Spleen (tissue), 11 donors: ENCODE measurements at regions not wholly inside any gene's neighbourhood (a gene's known extent, or its start where the extent isn't known, plus 50 kb on each side); places are given as distances from the start of the nearest gene placed in this dataset.

Experiments
- DNase-seq: peaks from one replicate; pipeline ENCODE4 v3.0.0-alpha.2; 2020
- H3K27ac ChIP-seq, 8 donors: fragments of 200-600 bp; sonication (generic) in 7 of 8; 1 replicate in 4 of 8; 2 replicates in 4 of 8; pipeline versions ENCODE4 v1.5.0 to v1.8.0; 2016 to 2021; ENCODE audit warnings: inconsistent platforms in 4 of 8, mild to moderate bottlenecking in 4 of 8, moderate library complexity in 1 of 8
- H3K27me3 ChIP-seq, 7 donors: fragments of 200-600 bp; sonication (generic) in 6 of 7; replicated peaks in 1 of 7; 1 replicate in 4 of 7; 2 replicates in 3 of 7; pipeline versions ENCODE4 v1.5.0 to v1.8.0; 2016 to 2021; ENCODE audit warnings: inconsistent platforms in 3 of 7, mild to moderate bottlenecking in 1 of 7
- H3K36me3 ChIP-seq, 6 donors: fragments of 200-600 bp; sonication (generic) in 5 of 6; 1 replicate in 4 of 6; 2 replicates in 2 of 6; pipeline versions ENCODE4 v1.5.0 to v1.8.0; 2016 to 2021; ENCODE audit warnings: inconsistent platforms in 2 of 6
- H3K4me1 ChIP-seq, 6 donors: fragments of 200-600 bp; sonication (generic) in 5 of 6; 1 replicate in 3 of 6; 2 replicates in 3 of 6; pipeline versions ENCODE4 v1.5.0 to v1.8.0; 2016 to 2021; ENCODE audit warnings: inconsistent platforms in 3 of 6
- H3K4me3 ChIP-seq, 8 donors: fragments of 200-600 bp; sonication (generic) in 7 of 8; 1 replicate in 4 of 8; 2 replicates in 4 of 8; pipeline versions ENCODE4 v1.5.0 to v1.8.0; 2016 to 2021; ENCODE audit warnings: inconsistent platforms in 4 of 8, mild to moderate bottlenecking in 4 of 8, moderate library complexity in 2 of 8
- H3K9me3 ChIP-seq, 8 donors: fragments of 200-600 bp; sonication (generic) in 7 of 8; 1 replicate in 4 of 8; 2 replicates in 4 of 8; pipeline versions ENCODE4 v1.5.0 to v1.8.0; 2016 to 2021; ENCODE audit warnings: inconsistent platforms in 4 of 8
- CTCF ChIP-seq, 11 experiments: fragments of 200-600 bp in 7 of 11; fragments of 450-650 bp in 4 of 11; sonication (generic) in 4 of 11; IDR thresholded peaks in 8 of 11; conservative IDR thresholded peaks in 3 of 11; 1 replicate in 7 of 11; 2 replicates in 4 of 11; pipeline versions ENCODE4 v1.4.0 to v1.8.0; 2016 to 2021; ENCODE audit warnings: antibody characterized with exemption in 11 of 11, inconsistent platforms in 4 of 11, mild to moderate bottlenecking in 1 of 11
- POLR2A ChIP-seq, 3 donors: fragments of 450-650 bp; IDR thresholded peaks; one replicate each; pipeline ENCODE4 v1.5.1; 2017; ENCODE audit warnings: antibody characterized with exemption in 3 of 3, mild to moderate bottlenecking in 1 of 3
- POLR2AphosphoS5 ChIP-seq, 3 donors: sonication (generic); formaldehyde crosslinking; IDR thresholded peaks; one replicate each; pipeline ENCODE4 v1.5.1; 2017; ENCODE audit warnings: antibody characterized with exemption in 3 of 3
- WGBS, 5 donors: extraction: QIAGEN DNeasy Blood & Tissue Kit in 3 of 5; methylation state at CpG; one replicate each; pipeline versions ENCODE4 v1.1.5 to v1.1.7; 2013 to 2018; 5-methylcytosine and 5-hydroxymethylcytosine counted together
- intact Hi-C: fragments of 100-400 bp; cut with DNase I; formaldehyde crosslinking; loops from one replicate; pipeline ENCODE4 v1.15.0; 2023; ENCODE audit warnings: low total_unique reads
- donor health status: healthy with polysubstance abuse.
- donor health status: DM: no; HTN: no; CAD: no; lungs with moderate emphysema.
- donor health status: DM: no; HTN: no; CAD: no.
- donor health status: Bipolar disorder and iron deficiency.
- donor health status: healthy.
- donor health status: DM: no; HTN: no; CAD: no.
- donor health status: DM: yes; HTN: yes; CAD: no.

- intact Hi-C loops, result no loop called here
- Histone ChIP-seq H3K4me1 (peaks cover 0 to 27% (median 11%) of the 10 kb centered on the region in 6 donors), H3K27ac (peak overlapping the region in 2 of 8 donors; percentile 51 to 67), H3K9me3 (no peaks in the 10 kb centered on the region), H3K36me3 (no peaks in the 10 kb centered on the region), H3K4me3 (no peak overlapping the region), H3K27me3 (peaks cover 0 to 20% (median 0%) of the 10 kb centered on the region in 7 donors)
- WGBS, 5 donors, result 39 to 71% (median 55%) methylated on average over 11 of the region's 11 CpGs
- TF ChIP-seq CTCF (IDR thresholded peaks at IDR 0.05 in 8 of 11, conservative IDR thresholded peaks at IDR 0.05 in 3 of 11), result no peak
- no peak for TF ChIP-seq POLR2AphosphoS5 (IDR thresholded peaks at IDR 0.05)
- TF ChIP-seq POLR2A (IDR thresholded peaks at IDR 0.05), result no peak
- DNase-seq, result peak; percentile 51
These were observed 162.8 kb downstream of the IRF8 start for GRCh38 chr16:86061721-86062120.

GRCh38 chr16:86062271-86062965, 163.5 kb downstream of the IRF8 start:
- DNase-seq, result peak; percentile 42
- Histone ChIP-seq H3K36me3 (no peaks in the 10 kb centered on the region), H3K4me1 (peaks cover 0 to 27% (median 11%) of the 10 kb centered on the region in 6 donors), H3K27me3 (peaks cover 0 to 20% (median 0%) of the 10 kb centered on the region in 7 donors), H3K27ac (no peak overlapping the region), H3K4me3 (no peak overlapping the region), H3K9me3 (no peaks in the 10 kb centered on the region)
- TF ChIP-seq CTCF (IDR thresholded peaks at IDR 0.05 in 8 of 11, conservative IDR thresholded peaks at IDR 0.05 in 3 of 11) (no peak), POLR2A (IDR thresholded peaks at IDR 0.05) (no peak), POLR2AphosphoS5 (IDR thresholded peaks at IDR 0.05) (no peak)
- intact Hi-C loops, result no loop called here
- WGBS, 5 donors, result 83 to 93% (median 89%) methylated on average over 19 of the region's 19 CpGs

GRCh38 chr16:86063760-86064405, 164.9 kb downstream of the IRF8 start:
- TF ChIP-seq POLR2AphosphoS5 (IDR thresholded peaks at IDR 0.05) (no peak), CTCF (IDR thresholded peaks at IDR 0.05 in 8 of 11, conservative IDR thresholded peaks at IDR 0.05 in 3 of 11) (no peak), POLR2A (IDR thresholded peaks at IDR 0.05) (no peak)
- Histone ChIP-seq H3K4me1 (peaks cover 0 to 27% (median 11%) of the 10 kb centered on the region in 6 donors), H3K27ac (no peak overlapping the region), H3K27me3 (peaks cover 0 to 34% (median 0%) of the 10 kb centered on the region in 7 donors), H3K36me3 (no peaks in the 10 kb centered on the region), H3K9me3 (no peaks in the 10 kb centered on the region), H3K4me3 (no peak overlapping the region)
- WGBS, 5 donors, result 49 to 82% (median 75%) methylated on average over 7 to 9 of the region's 9 CpGs
- peak; percentile 64 for DNase-seq
- intact Hi-C loops, result no loop called here
